ENCODE measurements at regions not wholly inside any gene's neighbourhood (a gene's known extent, or its start where the extent isn't known, plus 50 kb on each side); places are given as distances from the start of the nearest gene placed in this dataset.

- 96 to 97% methylated on average over 20 of the region's 20 CpGs for WGBS, 2 donors
- H3K27ac ChIP-seq: no peak overlapping the region
- H3K9me3 ChIP-seq: no peaks in the 10 kb centered on the region
- intact Hi-C loops (cut with DNase I): no loop called here
- TF ChIP-seq CTCF (IDR thresholded peaks at IDR 0.05) (no peak), POLR2AphosphoS5 (IDR thresholded peaks at IDR 0.05) (no peak), EP300 (IDR thresholded peaks at IDR 0.05) (no peak), POLR2A (IDR thresholded peaks at IDR 0.05) (no peak)
- H3K27me3 ChIP-seq: peaks cover 0 to 7% (median 0%) of the 10 kb centered on the region in 3 donors
- no peak overlapping the region for H3K4me3 ChIP-seq
- peak; percentile 53 for DNase-seq
- no peaks in the 10 kb centered on the region for H3K4me1 ChIP-seq
- no peaks in the 10 kb centered on the region for H3K36me3 ChIP-seq
Observed at GRCh38 chr18:78792736-78793135, 186.9 kb upstream of the SALL3 start.

GRCh38 chr18:78793313-78794070 is 186.1 kb upstream of the SALL3 start:
- H3K36me3 ChIP-seq: no peaks in the 10 kb centered on the region
- WGBS, 2 donors: 77 to 82% methylated on average over 19 of the region's 19 CpGs
- no peak for TF ChIP-seq EP300 (IDR thresholded peaks at IDR 0.05)

GRCh38 chr18:78794071-78794430 is 185.6 kb upstream of the SALL3 start:
- intact Hi-C loops (cut with DNase I): no loop called here
- WGBS, 2 donors: 67 to 70% methylated on average over 7 of the region's 7 CpGs
- DNase-seq: peak; percentile 36
- no peak overlapping the region for H3K4me3 ChIP-seq
- H3K27ac ChIP-seq: no peak overlapping the region
- no peak for TF ChIP-seq POLR2AphosphoS5 (IDR thresholded peaks at IDR 0.05)
- no peak for TF ChIP-seq CTCF (IDR thresholded peaks at IDR 0.05)
- no peak for TF ChIP-seq POLR2A (IDR thresholded peaks at IDR 0.05)
- no peak for TF ChIP-seq EP300 (IDR thresholded peaks at IDR 0.05)
- H3K4me1 ChIP-seq: no peaks in the 10 kb centered on the region
- H3K27me3 ChIP-seq: peaks cover 0 to 7% (median 0%) of the 10 kb centered on the region in 3 donors
- no peaks in the 10 kb centered on the region for H3K36me3 ChIP-seq
- H3K9me3 ChIP-seq: no peaks in the 10 kb centered on the region

More at GRCh38 chr18:78793313-78794070, 186.1 kb upstream of the SALL3 start:
- intact Hi-C loops (cut with DNase I): no loop called here
- no peak overlapping the region for H3K27ac ChIP-seq
- no peaks in the 10 kb centered on the region for H3K4me1 ChIP-seq
- H3K9me3 ChIP-seq: no peaks in the 10 kb centered on the region
- peak; percentile 36 for DNase-seq
- no peak overlapping the region for H3K4me3 ChIP-seq
- peaks cover 0 to 7% (median 0%) of the 10 kb centered on the region in 3 donors for H3K27me3 ChIP-seq

- intact Hi-C loops (cut with DNase I): no loop called here
- TF ChIP-seq POLR2A (IDR thresholded peaks at IDR 0.05) (no peak), POLR2AphosphoS5 (IDR thresholded peaks at IDR 0.05) (no peak), CTCF (IDR thresholded peaks at IDR 0.05) (no peak), EP300 (IDR thresholded peaks at IDR 0.05) (no peak)
- 94 to 95% methylated on average over 67 of the region's 67 CpGs for WGBS, 2 donors
- H3K27ac ChIP-seq: no peak overlapping the region
- no peaks in the 10 kb centered on the region for H3K4me1 ChIP-seq
- no peaks in the 10 kb centered on the region for H3K27me3 ChIP-seq
- no peaks in the 10 kb centered on the region for H3K36me3 ChIP-seq
- DNase-seq: peak; percentile 37
- H3K9me3 ChIP-seq: no peaks in the 10 kb centered on the region
- no peak overlapping the region for H3K4me3 ChIP-seq
Observed at GRCh38 chr18:78796693-78797455, 182.7 kb upstream of the SALL3 start.

GRCh38 chr18:78797499-78797898 is 182.1 kb upstream of the SALL3 start:
- DNase-seq: no peak

More at GRCh38 chr18:78797499-78797898, 182.1 kb upstream of the SALL3 start:
- Histone ChIP-seq H3K27me3 (no peaks in the 10 kb centered on the region), H3K27ac (no peak overlapping the region), H3K36me3 (no peaks in the 10 kb centered on the region), H3K4me1 (no peaks in the 10 kb centered on the region), H3K9me3 (no peaks in the 10 kb centered on the region), H3K4me3 (no peak overlapping the region)
- intact Hi-C loops (cut with DNase I): no loop called here
- 91 to 94% methylated on average over 11 of the region's 11 CpGs for WGBS, 2 donors
- no peak for TF ChIP-seq POLR2A (IDR thresholded peaks at IDR 0.05)
- no peak for TF ChIP-seq EP300 (IDR thresholded peaks at IDR 0.05)
- no peak for TF ChIP-seq CTCF (IDR thresholded peaks at IDR 0.05)
- no peak for TF ChIP-seq POLR2AphosphoS5 (IDR thresholded peaks at IDR 0.05)

All from sigmoid colon (tissue), 6 donors.